ENCODE measurements at regions not wholly inside any gene's neighbourhood (a gene's known extent, or its start where the extent isn't known, plus 50 kb on each side); places are given as distances from the start of the nearest gene placed in this dataset.

GRCh38 chr13:79723519-79724024, 242.6 kb downstream of the NDFIP2 start:
- no peak for TF ChIP-seq EZH2 (IDR thresholded peaks at IDR 0.05; ENCODE audit: borderline replicate concordance, low read depth, low read length, poor library complexity, severe bottlenecking)
- TF ChIP-seq CTCF (conservative IDR thresholded peaks at IDR 0.05; ENCODE audit: low read depth, low read length), result no peak
